ENCODE measurements at regions not wholly inside any gene's neighbourhood (a gene's known extent, or its start where the extent isn't known, plus 50 kb on each side); places are given as distances from the start of the nearest gene placed in this dataset.

DNA sequence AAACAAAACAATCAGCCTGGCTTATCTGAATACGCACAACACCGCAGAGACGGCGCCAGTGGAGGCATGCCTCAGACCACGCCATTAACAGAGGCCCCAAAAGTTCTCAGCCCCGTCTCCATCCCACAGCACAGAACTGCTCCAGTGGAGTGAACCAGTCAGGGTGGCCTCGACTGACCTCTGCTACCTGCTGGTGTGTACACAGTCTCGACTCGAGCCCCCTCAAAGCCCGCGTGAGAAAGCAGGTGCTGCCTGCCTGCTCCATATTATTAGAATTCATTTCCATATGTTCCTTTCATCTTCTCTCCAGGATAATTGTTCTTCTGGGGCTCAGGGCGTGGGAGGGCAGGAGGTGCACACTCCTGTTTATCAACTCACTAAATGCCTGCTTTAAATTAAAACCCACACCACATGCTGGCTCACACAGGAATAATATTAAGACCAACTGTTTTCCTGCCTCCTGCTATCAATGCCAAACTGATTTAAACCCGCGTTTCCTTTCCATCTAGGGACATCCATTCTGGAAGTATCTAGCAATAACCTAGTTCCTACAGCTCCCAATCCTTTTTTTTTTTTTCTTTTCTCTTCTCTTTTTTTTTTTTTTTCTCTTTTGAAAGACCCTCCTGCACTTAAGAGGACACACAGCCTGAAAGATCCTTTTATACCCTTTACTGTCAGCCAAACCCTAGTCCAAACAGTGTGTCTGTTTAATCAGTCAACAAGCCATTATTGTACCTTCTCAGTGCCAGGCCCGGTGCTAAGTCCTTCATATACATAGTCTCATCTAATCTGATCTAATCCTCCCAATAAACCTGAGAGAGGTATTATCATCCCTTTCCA is 101.2 kb downstream of the TLE3 start:
- DNase-seq, result no peak

DNA sequence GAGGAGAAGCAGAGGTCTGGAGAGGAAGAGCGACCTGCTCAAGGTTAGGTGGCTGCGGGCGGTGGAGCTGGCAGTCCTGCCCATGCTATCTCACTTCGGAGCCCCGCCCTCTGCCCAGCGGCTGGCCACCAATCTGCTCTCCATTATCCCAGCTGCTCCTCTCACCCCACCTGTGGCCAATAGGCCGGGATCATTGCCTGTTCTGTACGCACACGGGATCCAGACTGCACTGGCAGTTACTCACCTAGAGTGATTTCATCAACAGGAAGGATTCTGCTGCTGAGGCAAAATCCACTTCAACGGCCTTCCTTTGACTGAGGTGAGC is 100.6 kb downstream of the TLE3 start:
- DNase-seq, result no peak

All from NCI-H1436 treated with DMSO at 0.1 percent for 48 hours (cell line).